PC-9 (cell line): ENCODE measurements at regions not wholly inside any gene's neighbourhood (a gene's known extent, or its start where the extent isn't known, plus 50 kb on each side); places are given as distances from the start of the nearest gene placed in this dataset.

Experiments used
- CTCF ChIP-seq: fragments of 200-600 bp; sonication (generic); conservative IDR thresholded peaks from 2 replicates; pipeline ENCODE4 v1.6.1; 2017; ENCODE audit warnings: mixed run types, antibody characterized with exemption, mild to moderate bottlenecking, moderate library complexity
- EZH2 ChIP-seq: fragments of 200-600 bp; sonication (generic); IDR thresholded peaks from 2 replicates; pipeline ENCODE4 v1.8.0; 2017; ENCODE audit warnings: antibody characterized with exemption, low read depth

GRCh38 chr7:116120839-116121238, 89.5 kb upstream of the TES start:
- TF ChIP-seq CTCF, result no peak
- no peak for TF ChIP-seq EZH2
